ENCODE measurements at regions not wholly inside any gene's neighbourhood (a gene's known extent, or its start where the extent isn't known, plus 50 kb on each side); places are given as distances from the start of the nearest gene placed in this dataset.

DNA sequence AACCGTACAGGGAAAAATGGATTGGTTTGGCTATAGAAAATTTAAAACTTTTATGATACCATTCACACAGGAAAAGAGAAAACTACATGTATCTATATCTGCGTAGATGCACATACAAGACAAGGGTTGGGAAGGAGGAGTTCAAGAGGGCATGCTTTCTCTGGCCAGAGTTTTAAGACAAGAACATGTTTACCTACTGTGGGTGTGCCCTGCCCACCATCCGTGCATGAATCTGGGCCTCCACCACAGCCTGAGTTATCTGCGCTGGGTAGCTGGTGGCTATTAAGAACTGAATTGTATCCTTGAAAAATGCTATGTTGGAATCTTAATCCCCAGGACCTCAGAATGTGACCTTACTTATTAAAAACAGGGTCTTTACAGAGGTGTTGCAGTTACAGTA is 151.6 kb downstream of the AASDH start:
- TF ChIP-seq CTCF (IDR thresholded peaks at IDR 0.05) (no peak), POLR2A (IDR thresholded peaks at IDR 0.05) (no peak)

Data from Peyer's patch (tissue), 4 donors.